GM19025 (cell line): ENCODE measurements at regions not wholly inside any gene's neighbourhood (a gene's known extent, or its start where the extent isn't known, plus 50 kb on each side); places are given as distances from the start of the nearest gene placed in this dataset.

Experiments used
- ATAC-seq: cut with Tn5 transposase; IDR thresholded peaks from one replicate; pipeline ENCODE4 v1.9.1; 2021; ENCODE audit warnings: mild to moderate bottlenecking, low read depth, moderate library complexity; ENCODE audit not compliant: unreplicated experiment

- no peak for ATAC-seq
These were observed 97.0 kb upstream of the NR4A3 start for GRCh38 chr9:99724640-99725039.

GRCh38 chr9:99725852-99726251 is 95.8 kb upstream of the NR4A3 start:
- no peak for ATAC-seq

- ATAC-seq, result no peak
These were observed 94.9 kb upstream of the NR4A3 start for GRCh38 chr9:99726758-99727157.

- no peak for ATAC-seq
These were observed 91.6 kb upstream of the NR4A3 start for GRCh38 chr9:99730062-99730461.

GRCh38 chr9:99731950-99732349 is 89.7 kb upstream of the NR4A3 start:
- no peak for ATAC-seq

GRCh38 chr9:99732715-99733114 is 89.0 kb upstream of the NR4A3 start:
- ATAC-seq, result no peak

GRCh38 chr9:99735041-99735440 is 86.6 kb upstream of the NR4A3 start:
- no peak for ATAC-seq

- ATAC-seq, result no peak
These were observed 85.4 kb upstream of the NR4A3 start for GRCh38 chr9:99736291-99736690.

GRCh38 chr9:99737649-99738048 is 84.0 kb upstream of the NR4A3 start:
- ATAC-seq, result no peak

- no peak for ATAC-seq
These were observed 78.7 kb upstream of the NR4A3 start for GRCh38 chr9:99743006-99743405.

- no peak for ATAC-seq
These were observed 78.2 kb upstream of the NR4A3 start for GRCh38 chr9:99743455-99743854.

- ATAC-seq, result no peak
These were observed 77.6 kb upstream of the NR4A3 start for GRCh38 chr9:99744132-99744531.

- ATAC-seq, result no peak
These were observed 76.6 kb upstream of the NR4A3 start for GRCh38 chr9:99745085-99745484.

- ATAC-seq, result no peak
These were observed 75.3 kb upstream of the NR4A3 start for GRCh38 chr9:99746406-99746805.

- ATAC-seq, result no peak
These were observed 73.4 kb upstream of the NR4A3 start for GRCh38 chr9:99748266-99748665.

- ATAC-seq, result no peak
These were observed 73.0 kb upstream of the NR4A3 start for GRCh38 chr9:99748676-99749075.

- ATAC-seq, result no peak
These were observed 72.0 kb upstream of the NR4A3 start for GRCh38 chr9:99749641-99750040.

- ATAC-seq, result no peak
These were observed 71.2 kb upstream of the NR4A3 start for GRCh38 chr9:99750526-99750925.

- ATAC-seq, result no peak
These were observed 69.1 kb upstream of the NR4A3 start for GRCh38 chr9:99752417-99753109.

- no peak for ATAC-seq
These were observed 68.2 kb upstream of the NR4A3 start for GRCh38 chr9:99753436-99753835.

- ATAC-seq, result no peak
These were observed 61.3 kb upstream of the NR4A3 start for GRCh38 chr9:99760421-99760820.

- ATAC-seq, result peak; percentile 94
These were observed 59.2 kb upstream of the NR4A3 start for GRCh38 chr9:99762470-99762869.
